ENCODE measurements at regions not wholly inside any gene's neighbourhood (a gene's known extent, or its start where the extent isn't known, plus 50 kb on each side); places are given as distances from the start of the nearest gene placed in this dataset.

DNA sequence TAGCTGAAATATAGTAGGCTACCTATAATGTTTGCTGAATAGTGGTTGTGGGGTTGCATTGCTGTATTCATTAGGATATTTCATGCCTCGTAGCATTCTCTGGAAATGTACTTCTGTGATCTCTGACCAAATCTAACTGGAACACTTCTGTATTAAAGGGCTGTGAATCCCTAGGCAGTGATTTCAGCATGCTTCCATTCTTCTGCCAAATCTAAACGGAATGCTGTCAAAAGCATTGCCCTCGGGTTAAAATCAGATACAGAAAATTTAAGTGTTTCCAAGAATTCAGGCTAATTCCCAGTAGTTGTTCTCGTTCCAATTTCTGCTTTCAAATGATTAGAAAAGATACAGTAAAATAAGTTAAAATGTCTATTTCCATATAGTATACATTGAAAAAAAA is 1847.5 kb upstream of the IGFBP7 start:
- TF ChIP-seq, protein P1, sequence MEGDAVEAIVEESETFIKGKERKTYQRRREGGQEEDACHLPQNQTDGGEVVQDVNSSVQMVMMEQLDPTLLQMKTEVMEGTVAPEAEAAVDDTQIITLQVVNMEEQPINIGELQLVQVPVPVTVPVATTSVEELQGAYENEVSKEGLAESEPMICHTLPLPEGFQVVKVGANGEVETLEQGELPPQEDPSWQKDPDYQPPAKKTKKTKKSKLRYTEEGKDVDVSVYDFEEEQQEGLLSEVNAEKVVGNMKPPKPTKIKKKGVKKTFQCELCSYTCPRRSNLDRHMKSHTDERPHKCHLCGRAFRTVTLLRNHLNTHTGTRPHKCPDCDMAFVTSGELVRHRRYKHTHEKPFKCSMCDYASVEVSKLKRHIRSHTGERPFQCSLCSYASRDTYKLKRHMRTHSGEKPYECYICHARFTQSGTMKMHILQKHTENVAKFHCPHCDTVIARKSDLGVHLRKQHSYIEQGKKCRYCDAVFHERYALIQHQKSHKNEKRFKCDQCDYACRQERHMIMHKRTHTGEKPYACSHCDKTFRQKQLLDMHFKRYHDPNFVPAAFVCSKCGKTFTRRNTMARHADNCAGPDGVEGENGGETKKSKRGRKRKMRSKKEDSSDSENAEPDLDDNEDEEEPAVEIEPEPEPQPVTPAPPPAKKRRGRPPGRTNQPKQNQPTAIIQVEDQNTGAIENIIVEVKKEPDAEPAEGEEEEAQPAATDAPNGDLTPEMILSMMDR (IDR thresholded peaks at IDR 0.05) = no peak
- Mint-ChIP-seq H3K36me3 (ENCODE audit: unreplicated experiment) (no peaks in the 10 kb centered on the region), H3K4me1 (ENCODE audit: unreplicated experiment) (no peaks in the 10 kb centered on the region), H3K4me3 (ENCODE audit: unreplicated experiment) (no peak overlapping the region), H3K27ac (ENCODE audit: unreplicated experiment) (no peak overlapping the region), H3K27me3 (ENCODE audit: unreplicated experiment) (no peaks in the 10 kb centered on the region), H3K9me3 (ENCODE audit: unreplicated experiment) (no peaks in the 10 kb centered on the region)
- DNase-seq (ENCODE audit: extremely low spot score, unreplicated experiment) = no peak

DNA sequence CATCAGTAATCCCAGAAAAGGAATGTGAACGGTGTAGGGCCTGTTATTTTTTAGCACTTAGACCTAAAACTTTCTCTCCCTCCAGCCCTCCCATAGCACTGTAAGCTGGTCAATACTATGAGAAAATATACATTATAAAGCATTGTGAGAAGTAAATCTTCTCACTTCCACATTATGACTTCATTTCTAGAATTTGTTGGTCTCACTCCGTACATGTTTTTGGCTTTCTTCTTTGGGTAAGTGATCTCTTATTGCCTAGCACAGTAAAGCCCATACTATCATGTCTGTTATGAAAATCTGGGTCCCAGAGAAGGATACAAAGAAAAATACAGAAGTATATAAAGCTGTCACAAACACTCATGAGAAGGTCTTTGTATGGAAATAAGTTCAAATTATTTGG is 1851.1 kb upstream of the IGFBP7 start:
- Mint-ChIP-seq H3K27me3 (ENCODE audit: unreplicated experiment) (peaks cover 2% of the 10 kb centered on the region), H3K4me1 (ENCODE audit: unreplicated experiment) (no peaks in the 10 kb centered on the region), H3K36me3 (ENCODE audit: unreplicated experiment) (no peaks in the 10 kb centered on the region), H3K4me3 (ENCODE audit: unreplicated experiment) (no peak overlapping the region), H3K27ac (ENCODE audit: unreplicated experiment) (no peak overlapping the region), H3K9me3 (ENCODE audit: unreplicated experiment) (no peaks in the 10 kb centered on the region)
- no peak for DNase-seq (ENCODE audit: extremely low spot score, unreplicated experiment)
- TF ChIP-seq, protein P1 (IDR thresholded peaks at IDR 0.05) = no peak

DNA sequence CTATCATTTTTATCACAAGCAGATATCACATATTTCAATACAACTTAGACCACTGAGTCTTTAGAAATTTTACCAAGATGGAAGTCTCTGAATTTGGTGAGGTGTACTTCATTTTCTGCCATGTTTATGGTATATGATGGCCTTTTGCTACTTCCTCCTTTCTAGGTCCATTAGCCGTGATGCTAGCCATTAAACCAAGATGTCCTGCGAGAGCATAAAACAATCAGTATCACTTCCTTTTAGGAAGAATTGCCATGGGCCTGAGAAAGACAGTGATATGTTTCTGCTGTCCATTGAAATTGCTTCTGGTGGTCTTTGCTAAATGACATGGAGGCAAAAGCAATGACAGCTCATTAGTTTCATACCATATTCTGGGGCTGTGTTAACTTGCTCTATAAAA is 1851.7 kb upstream of the IGFBP7 start:
- Mint-ChIP-seq H3K4me3 (ENCODE audit: unreplicated experiment) (no peak overlapping the region), H3K27me3 (ENCODE audit: unreplicated experiment) (peaks cover 2% of the 10 kb centered on the region), H3K27ac (ENCODE audit: unreplicated experiment) (no peak overlapping the region), H3K9me3 (ENCODE audit: unreplicated experiment) (no peaks in the 10 kb centered on the region), H3K36me3 (ENCODE audit: unreplicated experiment) (no peaks in the 10 kb centered on the region), H3K4me1 (ENCODE audit: unreplicated experiment) (no peaks in the 10 kb centered on the region)
- TF ChIP-seq, protein P1 (IDR thresholded peaks at IDR 0.05) = no peak
- no peak for DNase-seq (ENCODE audit: extremely low spot score, unreplicated experiment)

DNA sequence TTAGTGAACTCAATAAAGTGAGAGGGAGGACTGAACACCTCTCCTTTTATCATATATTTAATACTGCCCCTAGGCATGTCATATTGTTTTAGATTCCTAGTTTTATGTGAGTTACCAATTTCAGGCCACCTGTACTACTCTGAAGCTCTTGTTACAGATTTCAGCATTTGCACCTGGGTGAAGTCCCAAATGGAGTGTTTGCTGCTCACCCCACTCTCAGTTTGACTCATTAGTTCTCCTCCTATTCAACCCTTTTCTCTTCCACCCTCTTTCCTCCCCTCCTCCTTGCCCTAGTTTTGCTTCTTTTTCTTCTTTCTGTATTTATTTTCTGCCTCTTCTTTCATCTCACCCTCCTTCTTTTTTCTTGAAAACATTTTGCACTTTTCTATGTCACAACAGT is 1852.2 kb upstream of the IGFBP7 start:
- Mint-ChIP-seq H3K9me3 (ENCODE audit: unreplicated experiment) (no peaks in the 10 kb centered on the region), H3K4me1 (ENCODE audit: unreplicated experiment) (no peaks in the 10 kb centered on the region), H3K4me3 (ENCODE audit: unreplicated experiment) (no peak overlapping the region), H3K27ac (ENCODE audit: unreplicated experiment) (no peak overlapping the region), H3K36me3 (ENCODE audit: unreplicated experiment) (no peaks in the 10 kb centered on the region), H3K27me3 (ENCODE audit: unreplicated experiment) (peaks cover 2% of the 10 kb centered on the region)
- TF ChIP-seq, protein P1 (IDR thresholded peaks at IDR 0.05) = no peak
- DNase-seq (ENCODE audit: extremely low spot score, unreplicated experiment) = no peak

DNA sequence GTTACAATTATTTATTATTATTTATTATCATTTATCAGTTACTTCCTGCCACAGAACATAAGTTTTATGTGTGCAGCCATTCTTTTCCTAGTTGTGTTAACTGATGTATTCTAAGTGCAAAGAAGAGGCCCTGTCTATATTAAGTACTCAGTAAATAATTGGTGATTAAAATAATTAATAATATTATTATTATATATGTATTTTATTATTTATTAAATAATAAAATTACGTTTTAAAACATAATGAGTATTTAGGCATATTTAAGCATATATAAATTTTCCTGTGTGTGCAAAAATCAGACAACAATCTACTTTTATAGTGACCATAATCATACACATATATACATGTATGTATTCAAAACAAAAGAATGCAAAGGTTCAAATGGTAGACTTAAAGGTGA is 1871.6 kb upstream of the IGFBP7 start:
- TF ChIP-seq, protein P1 (IDR thresholded peaks at IDR 0.05) = no peak
- no peaks in the 10 kb centered on the region for H3K9me3 Mint-ChIP-seq (ENCODE audit: unreplicated experiment)
- H3K27me3 Mint-ChIP-seq (ENCODE audit: unreplicated experiment) = no peaks in the 10 kb centered on the region
- H3K27ac Mint-ChIP-seq (ENCODE audit: unreplicated experiment) = no peak overlapping the region
- no peak overlapping the region for H3K4me3 Mint-ChIP-seq (ENCODE audit: unreplicated experiment)
- no peaks in the 10 kb centered on the region for H3K36me3 Mint-ChIP-seq (ENCODE audit: unreplicated experiment)
- no peaks in the 10 kb centered on the region for H3K4me1 Mint-ChIP-seq (ENCODE audit: unreplicated experiment)
- DNase-seq (ENCODE audit: extremely low spot score, unreplicated experiment) = no peak
